GM18907 (cell line): ENCODE measurements at regions not wholly inside any gene's neighbourhood (a gene's known extent, or its start where the extent isn't known, plus 50 kb on each side); places are given as distances from the start of the nearest gene placed in this dataset.

Experiments
- ATAC-seq: cut with Tn5 transposase; IDR thresholded peaks from one replicate; pipeline ENCODE4 v1.9.1; 2021; ENCODE audit warnings: mild to moderate bottlenecking, moderate library complexity; ENCODE audit not compliant: unreplicated experiment

GRCh38 chr12:115763376-115763775 is 514.1 kb downstream of the MED13L start:
- ATAC-seq: no peak

- ATAC-seq: no peak
Measured at GRCh38 chr12:115762936-115763335, 514.6 kb downstream of the MED13L start.

- ATAC-seq: no peak
Measured at GRCh38 chr12:115761784-115762183, 515.7 kb downstream of the MED13L start.

- ATAC-seq: no peak
Measured at GRCh38 chr12:115760231-115760630, 517.3 kb downstream of the MED13L start.

GRCh38 chr12:115758877-115759620 is 518.4 kb downstream of the MED13L start:
- ATAC-seq: no peak

- ATAC-seq: no peak
Measured at GRCh38 chr12:115758183-115758582, 519.3 kb downstream of the MED13L start.

GRCh38 chr12:115756804-115757203 is 520.7 kb downstream of the MED13L start:
- no peak for ATAC-seq

GRCh38 chr12:115756271-115756670 is 521.2 kb downstream of the MED13L start:
- ATAC-seq: no peak

GRCh38 chr12:115755725-115756085 is 521.8 kb downstream of the MED13L start:
- ATAC-seq: no peak

- ATAC-seq: no peak
Measured at GRCh38 chr12:115755061-115755724, 522.3 kb downstream of the MED13L start.

GRCh38 chr12:115752913-115753726 is 524.4 kb downstream of the MED13L start:
- ATAC-seq: no peak

- ATAC-seq: no peak
Measured at GRCh38 chr12:115752156-115752555, 525.3 kb downstream of the MED13L start.

GRCh38 chr12:115750340-115750739 is 527.2 kb downstream of the MED13L start:
- no peak for ATAC-seq

- no peak for ATAC-seq
Measured at GRCh38 chr12:115749071-115749841, 528.2 kb downstream of the MED13L start.

GRCh38 chr12:115740586-115741155 is 536.8 kb downstream of the MED13L start:
- ATAC-seq: no peak

GRCh38 chr12:115737895-115738294 is 539.6 kb downstream of the MED13L start:
- no peak for ATAC-seq

GRCh38 chr12:115736360-115736759 is 541.1 kb downstream of the MED13L start:
- ATAC-seq: no peak

GRCh38 chr12:115730975-115731541 is 546.4 kb downstream of the MED13L start:
- ATAC-seq: no peak

- ATAC-seq: no peak
Measured at GRCh38 chr12:115726691-115727090, 550.8 kb downstream of the MED13L start.

- ATAC-seq: no peak
Measured at GRCh38 chr12:115722181-115722580, 555.3 kb downstream of the MED13L start.
